ENCODE measurements at regions not wholly inside any gene's neighbourhood (a gene's known extent, or its start where the extent isn't known, plus 50 kb on each side); places are given as distances from the start of the nearest gene placed in this dataset.

GRCh38 chr2:126406267-126406666 is 249.7 kb upstream of the GYPC start:
- no peak for DNase-seq (ENCODE audit: low spot score)

GRCh38 chr2:126408671-126409070 is 247.3 kb upstream of the GYPC start:
- DNase-seq (ENCODE audit: low spot score), result no peak

GRCh38 chr2:126409850-126410249 is 246.1 kb upstream of the GYPC start:
- DNase-seq (ENCODE audit: low spot score), result no peak

- no peak for DNase-seq (ENCODE audit: low spot score)
These were observed 242.9 kb upstream of the GYPC start for GRCh38 chr2:126413079-126413478.

- no peak for DNase-seq (ENCODE audit: low spot score)
These were observed 236.6 kb upstream of the GYPC start for GRCh38 chr2:126419403-126419802.

- no peak for DNase-seq (ENCODE audit: low spot score)
These were observed 230.0 kb upstream of the GYPC start for GRCh38 chr2:126425943-126426342.

- DNase-seq (ENCODE audit: low spot score), result no peak
These were observed 226.9 kb upstream of the GYPC start for GRCh38 chr2:126429103-126429502.

- DNase-seq (ENCODE audit: low spot score), result no peak
These were observed 224.8 kb upstream of the GYPC start for GRCh38 chr2:126431136-126431535.

GRCh38 chr2:126436411-126436810 is 219.5 kb upstream of the GYPC start:
- no peak for DNase-seq (ENCODE audit: low spot score)

GRCh38 chr2:126437016-126437415 is 218.9 kb upstream of the GYPC start:
- no peak for DNase-seq (ENCODE audit: low spot score)

GRCh38 chr2:126444512-126444911 is 211.4 kb upstream of the GYPC start:
- no peak for DNase-seq (ENCODE audit: low spot score)

GRCh38 chr2:126446106-126446695 is 209.8 kb upstream of the GYPC start:
- no peak for DNase-seq (ENCODE audit: low spot score)

- DNase-seq (ENCODE audit: low spot score), result no peak
These were observed 207.3 kb upstream of the GYPC start for GRCh38 chr2:126448611-126449010.

- DNase-seq (ENCODE audit: low spot score), result no peak
These were observed 206.3 kb upstream of the GYPC start for GRCh38 chr2:126449677-126450076.

GRCh38 chr2:126463892-126464674 is 191.9 kb upstream of the GYPC start:
- no peak for DNase-seq (ENCODE audit: low spot score)

GRCh38 chr2:126467367-126468054 is 188.4 kb upstream of the GYPC start:
- DNase-seq (ENCODE audit: low spot score), result no peak

- DNase-seq (ENCODE audit: low spot score), result no peak
These were observed 180.9 kb upstream of the GYPC start for GRCh38 chr2:126475031-126475430.

GRCh38 chr2:126476691-126477090 is 179.3 kb upstream of the GYPC start:
- no peak for DNase-seq (ENCODE audit: low spot score)

GRCh38 chr2:126480033-126480432 is 175.9 kb upstream of the GYPC start:
- DNase-seq (ENCODE audit: low spot score), result no peak

GRCh38 chr2:126482582-126483464 is 173.1 kb upstream of the GYPC start:
- no peak for DNase-seq (ENCODE audit: low spot score)

GRCh38 chr2:126494593-126494992 is 161.4 kb upstream of the GYPC start:
- no peak for DNase-seq (ENCODE audit: low spot score)

- DNase-seq (ENCODE audit: low spot score), result no peak
These were observed 160.8 kb upstream of the GYPC start for GRCh38 chr2:126495189-126495588.

Measured in hepatic stellate cell (primary cell).